HG03175 (cell line): ENCODE measurements at regions not wholly inside any gene's neighbourhood (a gene's known extent, or its start where the extent isn't known, plus 50 kb on each side); places are given as distances from the start of the nearest gene placed in this dataset.

Source experiments
- ATAC-seq: cut with Tn5 transposase; IDR thresholded peaks from one replicate; pipeline ENCODE4 v1.9.1; 2021; ENCODE audit warnings: mild to moderate bottlenecking, moderate library complexity; ENCODE audit not compliant: unreplicated experiment

GRCh38 chr12:91241756-91242155 lies 59.1 kb upstream of the DCN start:
- no peak for ATAC-seq

GRCh38 chr12:91240386-91241095 lies 57.9 kb upstream of the DCN start:
- ATAC-seq, result no peak

GRCh38 chr12:91239481-91239880 lies 56.9 kb upstream of the DCN start:
- ATAC-seq, result no peak
